GM04503 (cell line): ENCODE measurements at regions not wholly inside any gene's neighbourhood (a gene's known extent, or its start where the extent isn't known, plus 50 kb on each side); places are given as distances from the start of the nearest gene placed in this dataset.
"Not testable (repeated sequence)": the region's sequence is repeated elsewhere in the genome, so short reads cannot be mapped to it uniquely, and the experiment has no call there.

Source experiments
- DNase-seq: peaks from one replicate; pipeline ENCODE4 v3.0.0-alpha.2; 2012; ENCODE audit warnings: low read depth

GRCh38 chr4:134501973-134502643 lies 300.5 kb upstream of the PABPC4L start:
- DNase-seq: no peak

- not testable (repeated sequence) for DNase-seq
Observed at GRCh38 chr4:134501488-134501887, 299.9 kb upstream of the PABPC4L start.

- DNase-seq: no peak
Observed at GRCh38 chr4:134499074-134499473, 297.5 kb upstream of the PABPC4L start.

- no peak for DNase-seq
Observed at GRCh38 chr4:134490863-134491262, 289.3 kb upstream of the PABPC4L start.

GRCh38 chr4:134483514-134483913 lies 281.9 kb upstream of the PABPC4L start:
- not testable (repeated sequence) for DNase-seq

- no peak for DNase-seq
Observed at GRCh38 chr4:134471569-134471968, 270.0 kb upstream of the PABPC4L start.

GRCh38 chr4:134470544-134470943 lies 269.0 kb upstream of the PABPC4L start:
- DNase-seq: no peak

GRCh38 chr4:134465417-134465816 lies 263.8 kb upstream of the PABPC4L start:
- DNase-seq: no peak

GRCh38 chr4:134463771-134464170 lies 262.2 kb upstream of the PABPC4L start:
- no peak for DNase-seq

GRCh38 chr4:134426821-134427220 lies 225.2 kb upstream of the PABPC4L start:
- DNase-seq: no peak

GRCh38 chr4:134425756-134426155 lies 224.2 kb upstream of the PABPC4L start:
- no peak for DNase-seq

GRCh38 chr4:134422776-134423175 lies 221.2 kb upstream of the PABPC4L start:
- DNase-seq: no peak

GRCh38 chr4:134421734-134422133 lies 220.1 kb upstream of the PABPC4L start:
- no peak for DNase-seq

- DNase-seq: no peak
Observed at GRCh38 chr4:134408897-134409296, 207.3 kb upstream of the PABPC4L start.

- DNase-seq: no peak
Observed at GRCh38 chr4:134401798-134402197, 200.2 kb upstream of the PABPC4L start.

GRCh38 chr4:134393592-134393991 lies 192.0 kb upstream of the PABPC4L start:
- no peak for DNase-seq

- DNase-seq: no peak
Observed at GRCh38 chr4:134390319-134390718, 188.7 kb upstream of the PABPC4L start.

- no peak for DNase-seq
Observed at GRCh38 chr4:134388351-134388750, 186.8 kb upstream of the PABPC4L start.

- no peak for DNase-seq
Observed at GRCh38 chr4:134382478-134383227, 181.1 kb upstream of the PABPC4L start.

- DNase-seq: no peak
Observed at GRCh38 chr4:134375775-134376174, 174.2 kb upstream of the PABPC4L start.

- peak; percentile 84 for DNase-seq
Observed at GRCh38 chr4:134365852-134366251, 164.3 kb upstream of the PABPC4L start.

- no peak for DNase-seq
Observed at GRCh38 chr4:134364928-134365327, 163.3 kb upstream of the PABPC4L start.

GRCh38 chr4:134345244-134345643 lies 143.7 kb upstream of the PABPC4L start:
- DNase-seq: no peak

GRCh38 chr4:134343656-134344055 lies 142.1 kb upstream of the PABPC4L start:
- no peak for DNase-seq
